GM19395 (cell line): ENCODE measurements at regions not wholly inside any gene's neighbourhood (a gene's known extent, or its start where the extent isn't known, plus 50 kb on each side); places are given as distances from the start of the nearest gene placed in this dataset.

Source experiments
- ATAC-seq: cut with Tn5 transposase; IDR thresholded peaks from one replicate; pipeline ENCODE4 v1.9.1; 2021; ENCODE audit warnings: mild to moderate bottlenecking, moderate library complexity; ENCODE audit not compliant: unreplicated experiment

DNA sequence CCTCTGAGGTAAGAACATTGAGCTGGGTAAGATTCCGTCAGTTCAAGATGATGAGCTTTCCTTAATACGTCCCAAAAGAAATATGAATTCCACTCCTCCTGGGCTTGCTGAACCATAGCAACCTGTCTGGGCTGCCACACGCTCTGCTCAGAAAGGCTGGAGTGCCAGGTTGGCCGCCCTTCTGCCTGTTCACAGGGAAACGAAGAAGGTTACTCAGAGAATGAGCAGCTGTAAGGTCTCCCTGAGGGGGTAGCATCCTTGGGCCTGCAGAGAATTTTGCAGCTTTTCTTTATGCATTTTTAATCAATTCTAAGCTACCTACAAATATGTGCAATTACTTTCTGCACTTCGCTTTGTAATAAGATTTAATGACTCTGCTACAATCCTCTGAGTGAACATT, 130.7 kb upstream of the BACE2 start:
- ATAC-seq: no peak

DNA sequence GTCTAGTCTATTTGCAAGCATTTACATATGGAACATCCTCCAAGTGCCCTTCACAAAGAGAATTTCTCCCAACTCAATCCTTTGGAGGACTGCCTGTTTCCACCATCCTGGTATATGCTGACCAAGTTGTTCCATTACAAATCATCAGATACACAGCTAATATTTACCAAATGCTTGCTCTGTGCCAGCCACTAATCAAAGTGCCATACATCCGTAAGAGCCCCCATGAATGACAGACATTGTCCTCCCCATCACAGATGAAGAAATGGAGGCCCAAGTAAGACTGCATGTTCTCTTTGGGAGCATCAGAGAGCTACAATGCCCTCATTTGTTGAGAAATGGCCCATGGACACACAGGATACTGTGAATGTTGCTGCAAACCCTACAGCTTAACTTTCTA, 130.0 kb upstream of the BACE2 start:
- no peak for ATAC-seq

DNA sequence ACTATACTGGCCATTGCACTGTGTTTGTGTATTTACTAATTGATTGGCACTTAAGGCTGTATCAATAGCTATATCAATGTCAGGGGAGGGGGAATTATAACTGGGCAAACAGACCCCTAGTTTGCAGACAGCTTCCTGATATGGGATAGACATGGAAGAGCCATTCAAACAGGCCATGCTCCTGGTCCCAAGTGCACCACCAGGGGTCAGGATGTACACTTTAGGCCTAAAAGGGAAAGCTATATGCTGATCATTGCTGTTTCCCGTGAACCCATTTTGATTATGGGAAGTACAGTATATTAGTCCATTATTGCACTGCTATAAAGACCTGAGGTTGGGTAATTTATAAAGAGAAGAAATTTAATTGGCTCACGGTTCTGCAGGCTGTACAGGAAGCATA, 124.9 kb upstream of the BACE2 start:
- ATAC-seq: no peak

DNA sequence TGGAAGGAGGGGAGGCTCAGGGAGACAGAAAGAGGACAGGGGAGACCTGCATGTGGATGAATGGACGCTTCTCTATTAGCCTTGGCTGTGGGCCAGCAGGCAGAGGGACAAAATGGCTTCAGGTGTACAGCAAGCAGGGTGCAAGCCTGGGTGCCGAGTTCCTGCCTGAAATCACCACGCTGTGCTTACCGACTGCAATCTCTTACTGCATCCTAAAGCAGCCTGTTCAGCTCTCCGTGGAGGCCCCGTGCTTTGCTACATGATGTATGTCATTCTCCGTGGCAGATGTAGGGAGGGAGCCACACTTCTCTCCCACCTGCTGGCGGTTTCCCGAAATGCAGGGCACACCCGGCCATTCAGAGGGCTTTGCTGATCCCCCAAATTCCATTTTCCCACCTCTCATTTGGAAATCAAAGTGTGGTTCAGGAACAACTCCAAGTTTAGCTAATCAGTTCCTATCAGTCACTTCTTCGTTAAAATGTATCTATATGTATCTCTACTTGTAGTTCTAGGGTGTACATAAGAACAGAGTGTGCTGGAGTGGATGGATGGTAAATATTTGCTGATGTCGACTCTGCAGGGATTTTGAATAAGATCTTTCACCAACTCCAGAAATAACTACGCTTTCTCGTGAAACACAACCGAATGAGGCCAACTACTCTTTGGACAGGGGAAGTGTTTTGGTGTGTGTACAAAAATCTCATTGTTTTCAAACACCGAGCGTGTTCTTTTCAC, 122.3 kb upstream of the BACE2 start:
- no peak for ATAC-seq

DNA sequence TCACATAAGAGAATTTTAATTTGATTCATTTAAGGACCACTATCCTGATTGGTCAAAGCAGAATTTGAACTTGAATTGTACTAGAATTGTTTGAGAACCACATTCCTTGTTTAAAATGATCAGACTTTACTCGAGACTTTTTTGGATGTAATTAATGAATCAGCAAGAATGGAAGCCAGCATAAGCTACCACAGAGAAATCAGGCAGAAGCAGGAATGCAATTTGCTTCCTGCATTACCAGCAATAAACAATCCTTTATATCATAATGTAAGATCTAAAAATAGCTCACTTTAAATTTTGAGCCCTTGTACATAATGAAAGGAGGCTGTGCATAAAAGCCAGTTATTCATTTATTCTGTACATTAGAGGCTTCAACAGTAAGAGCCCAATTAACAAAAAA, 119.8 kb upstream of the BACE2 start:
- no peak for ATAC-seq

DNA sequence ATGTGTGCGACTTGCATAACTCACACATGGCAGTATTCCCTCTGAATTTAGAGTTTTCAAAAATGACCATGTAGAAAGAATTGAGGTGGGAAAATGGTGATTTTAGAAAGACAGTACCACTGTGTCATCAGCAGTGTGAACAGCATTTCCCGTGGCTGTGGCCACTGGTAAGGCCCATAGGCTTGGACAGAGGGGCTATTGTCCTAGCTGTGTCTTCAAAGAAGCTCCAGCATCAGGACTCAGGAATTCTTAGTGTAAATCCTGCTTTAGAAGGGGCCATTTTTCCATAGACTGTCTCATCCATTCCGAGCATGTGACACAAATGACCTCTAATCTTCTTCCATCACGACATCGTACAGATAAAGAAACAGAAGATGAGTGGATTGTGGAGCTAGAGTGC, 119.3 kb upstream of the BACE2 start:
- ATAC-seq: no peak

DNA sequence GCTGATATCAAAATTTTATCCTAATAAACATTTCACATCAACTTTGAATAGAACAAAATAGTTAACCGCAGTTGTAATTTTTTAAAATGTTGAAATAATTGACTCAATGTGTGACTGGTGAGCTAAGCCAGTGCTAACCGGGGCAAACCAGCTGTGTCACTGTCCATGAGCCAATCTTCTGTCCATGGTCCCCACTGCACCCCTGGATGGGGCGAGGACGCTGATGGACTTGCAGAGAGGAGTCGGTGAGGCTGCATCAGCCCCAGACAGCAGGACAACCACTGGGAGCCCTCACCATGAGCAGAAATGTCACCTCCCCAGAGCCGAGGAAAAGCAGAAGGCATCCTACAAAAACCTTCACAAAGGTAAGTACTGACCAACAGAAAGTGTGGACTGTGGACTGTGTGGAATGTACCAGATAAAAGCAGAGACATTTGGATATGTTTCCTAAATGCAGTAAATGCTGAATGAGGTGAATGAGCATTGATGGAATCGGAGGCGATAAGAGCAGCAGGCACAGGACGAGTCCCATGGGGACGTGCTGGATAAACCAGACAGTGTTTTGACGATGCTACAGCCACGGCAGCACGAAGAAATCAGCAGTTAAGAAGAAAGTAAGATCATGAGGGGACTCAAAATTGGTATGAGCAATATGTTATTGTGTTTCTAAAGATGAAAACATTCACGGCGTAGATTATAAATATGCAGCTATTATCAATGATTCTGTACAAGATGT, 115.0 kb upstream of the BACE2 start:
- ATAC-seq: no peak

DNA sequence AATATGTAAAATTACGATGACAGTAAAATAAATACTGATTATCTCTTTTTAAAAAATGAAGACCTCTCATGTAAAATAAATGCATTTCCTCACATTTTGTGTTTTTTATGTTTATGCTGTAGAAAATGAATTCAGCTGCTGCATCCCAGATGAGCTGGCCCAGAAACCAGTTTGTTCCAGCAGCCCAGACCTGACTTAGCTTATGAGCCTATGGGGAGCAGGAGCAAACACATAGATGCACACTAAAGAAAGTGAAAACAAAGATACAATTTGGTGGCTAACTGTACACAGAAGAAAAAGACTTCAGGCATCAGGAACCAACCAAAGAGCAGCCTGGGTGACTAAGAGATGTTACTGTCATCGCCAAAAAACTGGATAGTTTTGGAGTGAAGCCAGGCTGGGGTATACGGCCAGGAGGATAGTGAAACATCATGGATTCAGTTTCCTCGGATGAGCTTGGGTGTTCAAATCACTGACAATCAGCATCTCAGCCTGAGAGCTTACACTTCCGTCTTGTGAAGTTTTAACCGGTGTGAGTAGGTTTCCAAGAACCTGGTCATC, 113.9 kb upstream of the BACE2 start:
- ATAC-seq: no peak

DNA sequence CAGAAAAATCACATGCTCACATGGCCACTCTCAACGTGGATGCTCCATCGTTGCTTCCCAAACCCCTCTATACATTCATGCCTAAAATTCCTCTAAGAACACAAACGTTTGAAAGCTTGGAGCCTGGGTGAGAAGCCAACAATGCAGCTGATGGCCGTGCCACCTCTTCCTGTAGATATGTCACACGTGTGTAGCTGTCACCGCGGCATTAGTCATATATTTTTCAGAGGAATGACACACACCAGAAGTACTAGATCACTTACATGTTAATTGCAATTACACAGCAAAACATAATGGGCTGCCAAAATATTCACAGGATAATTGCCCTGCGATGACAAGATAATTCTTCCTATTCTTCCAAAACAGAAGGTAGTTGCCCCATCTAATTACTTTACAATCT, 112.7 kb upstream of the BACE2 start:
- ATAC-seq: no peak

DNA sequence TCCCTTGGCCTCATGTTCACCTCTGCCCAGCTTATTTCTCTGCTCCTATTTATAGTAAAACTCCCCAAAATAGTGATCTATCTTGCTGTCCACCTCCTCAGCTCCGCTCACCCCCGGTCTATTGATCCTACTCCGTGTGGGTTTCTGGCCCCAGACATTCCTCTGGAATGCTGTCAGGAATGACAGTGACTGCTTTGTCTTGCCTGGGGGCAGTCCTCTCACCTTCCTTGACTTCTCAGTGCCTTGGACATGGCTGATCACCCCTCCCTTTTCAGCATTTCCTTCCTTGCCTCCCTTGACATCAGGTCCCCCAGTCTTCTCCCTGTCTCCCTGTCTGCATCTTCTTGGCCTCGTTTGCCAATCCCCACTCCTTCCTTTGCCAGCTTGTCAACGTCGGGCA, 108.1 kb upstream of the BACE2 start:
- ATAC-seq: no peak

DNA sequence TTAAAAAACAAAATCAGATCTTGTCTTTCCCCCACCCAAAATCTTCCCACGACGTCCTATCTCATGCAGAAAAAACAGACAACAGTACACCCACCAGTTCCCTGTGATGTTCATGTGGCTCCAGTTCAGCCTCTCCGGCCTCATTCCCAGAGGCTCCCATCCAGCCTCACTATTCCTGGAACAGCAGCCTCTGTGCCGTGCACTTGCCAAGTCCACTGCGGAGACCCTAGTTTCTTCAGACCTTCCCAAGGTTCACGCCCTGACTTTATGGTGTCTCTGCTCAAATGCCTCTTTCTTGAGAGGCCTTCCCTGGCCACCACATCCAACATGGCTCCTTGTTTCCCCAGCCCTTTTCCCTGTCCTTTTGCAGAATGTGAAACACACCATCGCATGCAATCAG, 106.3 kb upstream of the BACE2 start:
- no peak for ATAC-seq

DNA sequence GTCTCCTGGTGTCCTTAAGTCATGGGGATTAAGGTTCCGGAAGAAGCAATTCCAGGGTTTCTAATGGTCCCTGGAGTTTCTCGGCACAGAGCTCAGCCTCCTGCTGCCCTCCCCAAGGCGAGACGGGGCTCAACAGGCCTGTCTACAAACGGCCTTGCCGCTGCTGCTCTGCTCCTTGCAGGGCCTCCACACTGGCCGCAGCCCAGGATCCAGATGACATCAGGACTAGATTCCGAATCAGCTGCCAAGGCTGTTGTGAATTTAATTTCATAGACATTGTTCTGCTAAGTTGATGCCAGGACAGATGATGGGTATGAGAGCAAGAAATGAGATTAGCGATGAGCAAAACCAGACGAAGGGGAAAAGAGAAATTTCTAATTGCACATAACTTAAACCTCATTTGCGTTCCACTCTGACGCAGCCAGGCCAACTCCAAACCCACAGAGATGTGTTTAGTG, 103.6 kb upstream of the BACE2 start:
- ATAC-seq: no peak

DNA sequence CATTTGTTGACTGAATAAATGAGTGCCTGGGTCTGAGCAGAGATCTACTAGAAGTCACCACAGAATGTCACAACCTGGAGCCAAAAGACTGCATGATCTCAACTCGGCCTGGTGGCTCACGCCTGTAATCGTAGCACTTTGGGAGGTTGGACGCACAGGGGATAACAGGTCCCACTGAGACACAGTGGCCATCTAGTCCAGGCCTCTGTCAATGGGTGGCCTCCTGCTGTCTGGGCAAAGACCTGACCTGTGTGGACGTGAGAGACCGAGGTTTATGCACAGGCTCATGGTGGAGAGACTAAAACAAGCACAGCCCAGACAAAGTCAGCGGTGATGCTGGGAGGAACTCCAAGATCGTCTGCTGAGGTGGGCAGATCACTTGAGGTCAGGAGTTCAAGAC, 103.0 kb upstream of the BACE2 start:
- ATAC-seq: no peak

DNA sequence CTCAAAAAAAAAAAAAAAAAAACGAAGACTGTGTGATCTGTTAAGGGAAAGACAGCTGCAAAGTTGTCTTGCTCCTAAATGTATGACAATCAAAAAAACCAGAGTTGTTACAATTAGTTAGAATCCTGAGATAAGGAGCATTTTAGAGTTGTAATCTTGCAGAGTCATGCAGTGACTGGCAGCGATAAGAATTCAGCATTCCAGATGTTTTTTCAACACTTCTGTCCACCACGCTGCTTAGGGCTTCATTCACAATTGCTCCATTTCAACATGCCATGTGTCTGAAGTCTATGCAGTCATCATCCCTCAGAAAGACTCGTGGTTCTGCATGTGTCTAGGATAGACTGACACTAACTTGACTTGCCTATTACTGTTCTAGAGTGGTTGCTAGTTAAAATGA, 102.4 kb upstream of the BACE2 start:
- no peak for ATAC-seq

DNA sequence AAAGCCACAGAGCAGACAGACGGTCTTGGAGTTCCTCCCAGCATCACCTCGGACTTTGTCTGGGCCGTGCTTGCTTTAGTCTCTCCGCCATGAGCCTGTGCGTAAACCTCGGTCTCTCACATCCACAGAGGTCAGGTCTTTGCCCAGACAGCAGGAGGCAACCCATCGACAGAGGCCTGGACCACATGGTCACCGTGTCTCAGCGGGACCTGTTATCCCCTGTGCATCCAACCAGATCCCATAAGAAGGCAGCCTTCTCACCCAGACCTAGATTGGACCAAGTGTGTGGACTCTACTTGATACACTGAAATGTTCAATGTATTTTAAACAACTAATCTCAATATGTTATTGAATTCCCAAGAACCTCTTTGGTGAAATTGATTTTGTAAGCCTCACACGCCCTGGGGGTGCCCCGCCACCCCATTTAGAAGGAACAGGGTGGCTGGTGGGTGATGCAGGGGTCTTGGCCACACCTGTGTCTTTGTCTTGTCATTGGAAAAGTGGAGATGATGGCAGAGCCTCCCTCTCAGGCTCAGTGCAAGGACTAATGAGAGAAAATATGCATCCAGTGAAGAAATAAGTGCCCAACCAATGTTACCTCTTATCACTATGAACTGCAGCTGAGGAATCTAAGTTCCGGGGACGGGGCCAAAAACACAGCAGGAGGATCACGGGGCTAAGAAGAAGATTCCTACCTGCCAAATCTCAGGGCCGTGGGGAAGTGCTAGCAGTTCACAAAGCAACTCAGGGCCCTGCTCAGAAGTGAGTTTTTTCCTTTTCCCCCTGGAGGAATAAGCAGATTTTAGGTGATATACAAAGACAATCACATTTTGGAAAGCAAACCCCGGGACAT, 101.6 kb upstream of the BACE2 start:
- ATAC-seq: no peak

DNA sequence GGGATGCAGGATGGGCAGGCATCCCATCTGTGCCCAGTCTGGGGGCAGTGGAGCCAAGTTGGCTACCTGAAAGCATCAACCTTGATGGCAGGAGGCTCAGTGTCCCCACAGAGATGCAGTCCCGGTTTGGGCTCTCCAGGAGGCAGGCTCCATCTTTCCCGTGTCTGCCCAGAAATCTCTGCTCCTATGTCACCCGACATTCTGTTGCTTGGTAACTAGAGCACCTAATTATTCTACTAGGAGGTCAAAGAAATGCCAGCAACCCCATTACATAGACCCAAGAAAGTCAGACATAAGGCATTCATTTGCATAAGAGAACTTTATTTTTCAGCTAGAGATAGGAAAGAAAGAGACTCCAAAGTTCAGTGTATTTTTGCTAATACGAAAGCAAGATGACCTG, 100.3 kb upstream of the BACE2 start:
- no peak for ATAC-seq

DNA sequence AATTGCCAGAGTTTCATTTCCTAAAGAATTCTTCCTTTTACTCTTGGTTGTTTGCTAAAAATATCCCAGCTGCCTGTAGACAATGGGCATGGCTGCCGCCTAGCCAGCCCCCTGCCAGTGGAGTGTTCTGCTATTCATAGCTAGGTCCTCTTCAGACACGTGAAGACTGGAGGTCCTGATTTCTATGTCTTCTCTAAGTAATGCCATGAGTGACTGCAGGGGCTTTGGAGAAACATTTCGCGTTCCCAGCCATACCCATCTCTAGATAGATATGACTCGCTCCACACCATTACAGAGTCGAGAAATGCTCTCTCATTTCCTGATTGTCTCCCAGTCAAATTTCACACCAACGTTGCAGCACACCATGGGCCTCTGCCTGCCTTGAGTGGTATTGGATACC, 99.5 kb upstream of the BACE2 start:
- no peak for ATAC-seq

DNA sequence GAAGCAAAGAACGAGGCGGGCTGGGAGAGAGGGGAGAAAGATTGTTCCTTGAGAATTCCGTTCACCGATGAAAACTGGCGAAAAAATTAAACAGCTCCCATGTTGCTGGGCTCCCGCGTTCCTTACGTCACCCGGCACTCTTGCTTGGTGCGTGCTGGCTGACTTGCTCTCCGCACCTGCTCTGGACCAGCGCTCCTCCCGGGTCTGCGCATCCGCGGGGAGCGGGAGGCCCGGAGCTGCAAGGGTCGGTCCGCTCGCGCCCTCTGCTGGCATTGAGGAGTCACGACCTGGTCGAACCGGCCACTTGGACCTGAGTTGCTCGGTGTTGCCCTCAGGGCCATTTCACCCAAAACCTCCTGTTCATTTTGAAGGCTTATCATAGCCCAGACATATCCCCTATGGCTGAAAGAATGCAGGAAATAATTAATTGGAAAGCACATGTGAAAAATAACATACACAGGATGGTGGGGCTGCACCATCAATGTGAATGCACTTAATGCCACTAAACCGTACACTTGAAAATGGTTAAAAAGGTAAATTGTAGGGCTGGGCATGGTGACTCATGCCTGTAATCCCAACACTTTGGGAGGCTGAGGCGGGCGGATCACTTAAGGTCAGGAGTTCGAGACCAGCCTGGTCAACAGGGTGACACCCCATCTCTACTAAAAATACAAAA, 98.9 kb upstream of the BACE2 start:
- peak; percentile 75 for ATAC-seq

DNA sequence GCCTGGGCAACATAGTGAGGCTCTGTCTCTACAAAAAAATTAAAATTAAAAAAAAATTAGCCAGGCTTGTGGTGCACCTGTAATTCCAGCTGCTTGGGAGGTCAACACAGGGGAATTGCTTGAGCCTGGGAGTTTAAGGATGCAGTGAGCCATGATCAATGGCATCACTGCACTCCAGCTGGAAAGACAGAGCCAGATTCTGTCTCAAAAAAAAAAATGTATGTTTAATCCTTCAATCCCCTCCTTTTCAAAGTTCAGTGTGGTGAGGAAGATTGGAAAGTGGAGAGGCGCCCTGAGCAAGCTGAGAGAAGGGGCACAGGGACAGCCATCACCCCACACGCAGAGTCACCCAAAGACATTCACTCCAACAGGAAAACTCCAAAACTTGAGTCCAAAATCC, 97.7 kb upstream of the BACE2 start:
- no peak for ATAC-seq

DNA sequence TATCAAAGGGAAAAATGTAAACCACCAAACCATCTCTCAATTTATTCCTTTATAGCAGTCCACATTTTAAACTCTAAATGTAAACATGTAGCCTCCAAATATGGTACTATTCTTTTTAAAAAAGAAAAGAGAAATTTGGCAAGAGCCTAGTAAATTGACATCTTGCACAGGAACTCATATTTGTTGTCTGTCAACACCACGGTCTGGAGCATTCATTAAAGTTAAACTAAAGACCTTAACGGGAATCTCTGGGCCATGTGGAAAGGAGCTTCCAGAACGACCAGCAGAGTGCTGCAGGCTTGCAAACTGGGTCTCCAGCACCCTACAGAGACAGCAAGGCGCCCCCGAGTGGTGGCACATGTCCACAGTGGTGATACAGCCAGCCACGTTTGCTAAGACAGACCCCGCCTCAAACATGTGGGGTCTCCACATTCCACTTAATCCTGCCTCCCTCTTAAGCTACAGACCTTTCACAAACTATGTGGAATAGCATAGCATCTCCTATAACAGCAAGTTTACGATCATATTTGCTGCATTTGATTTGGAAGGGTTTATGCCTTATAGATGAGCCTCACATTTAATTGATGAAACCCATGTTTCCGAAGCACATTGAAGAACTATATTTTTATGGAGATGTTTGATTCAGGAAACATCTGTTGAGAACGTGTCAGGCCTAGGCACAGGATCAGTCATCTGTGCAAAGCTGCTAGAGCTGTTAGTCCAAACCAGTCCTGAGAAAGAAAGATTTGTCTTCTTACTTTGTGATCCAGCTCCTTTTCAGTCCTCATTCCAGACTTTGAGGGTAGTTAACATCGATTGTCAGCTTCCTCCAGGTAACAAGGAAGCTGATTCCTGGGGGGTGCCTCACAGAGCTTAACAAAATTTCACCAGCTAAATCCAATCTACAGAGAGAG, 96.4 kb upstream of the BACE2 start:
- no peak for ATAC-seq
